Endometrium (tissue), 2 donors: ENCODE measurements at regions not wholly inside any gene's neighbourhood (a gene's known extent, or its start where the extent isn't known, plus 50 kb on each side); places are given as distances from the start of the nearest gene placed in this dataset.

ENCODE experiments used
- FAIRE-seq: peaks from 2 replicates; lab custom pipeline; 2012; peaks lifted over from hg19 to GRCh38; lab: Jason Lieb, UNC
- donor health status: control.
- donor health status: control.

- FAIRE-seq = no peak
These were observed 264.8 kb downstream of the TBL1XR1 start for GRCh38 chr3:176932433-176932832.

GRCh38 chr3:176931991-176932390 lies 265.3 kb downstream of the TBL1XR1 start:
- FAIRE-seq = no peak

- no peak for FAIRE-seq
These were observed 266.3 kb downstream of the TBL1XR1 start for GRCh38 chr3:176930942-176931341.

GRCh38 chr3:176928582-176928931 lies 268.7 kb downstream of the TBL1XR1 start:
- FAIRE-seq = no peak

- peak; percentile 18 for FAIRE-seq
These were observed 269.3 kb downstream of the TBL1XR1 start for GRCh38 chr3:176927706-176928581.

GRCh38 chr3:176927280-176927679 lies 270.0 kb downstream of the TBL1XR1 start:
- FAIRE-seq = no peak

- FAIRE-seq = no peak
These were observed 270.6 kb downstream of the TBL1XR1 start for GRCh38 chr3:176926688-176927087.

- FAIRE-seq = no peak
These were observed 271.2 kb downstream of the TBL1XR1 start for GRCh38 chr3:176926034-176926433.

GRCh38 chr3:176920766-176921160 lies 276.5 kb downstream of the TBL1XR1 start:
- FAIRE-seq = no peak

GRCh38 chr3:176919836-176920765 lies 277.2 kb downstream of the TBL1XR1 start:
- no peak for FAIRE-seq

- FAIRE-seq = no peak
These were observed 280.5 kb downstream of the TBL1XR1 start for GRCh38 chr3:176916777-176917176.

- FAIRE-seq = no peak
These were observed 282.5 kb downstream of the TBL1XR1 start for GRCh38 chr3:176914764-176915163.

GRCh38 chr3:176911579-176911978 lies 285.7 kb downstream of the TBL1XR1 start:
- no peak for FAIRE-seq

- FAIRE-seq = no peak
These were observed 288.2 kb downstream of the TBL1XR1 start for GRCh38 chr3:176909044-176909443.

GRCh38 chr3:176906046-176906905 lies 291.0 kb downstream of the TBL1XR1 start:
- FAIRE-seq = peak; percentile 66

- FAIRE-seq = no peak
These were observed 292.0 kb downstream of the TBL1XR1 start for GRCh38 chr3:176905331-176905730.

- no peak for FAIRE-seq
These were observed 292.8 kb downstream of the TBL1XR1 start for GRCh38 chr3:176904506-176904905.

GRCh38 chr3:176896640-176897039 lies 300.6 kb downstream of the TBL1XR1 start:
- no peak for FAIRE-seq

- no peak for FAIRE-seq
These were observed 301.1 kb downstream of the TBL1XR1 start for GRCh38 chr3:176896165-176896564.

GRCh38 chr3:176879710-176880109 lies 317.6 kb downstream of the TBL1XR1 start:
- FAIRE-seq = no peak

- FAIRE-seq = no peak
These were observed 324.0 kb downstream of the TBL1XR1 start for GRCh38 chr3:176873261-176873660.

GRCh38 chr3:176872771-176873209 lies 324.5 kb downstream of the TBL1XR1 start:
- no peak for FAIRE-seq
